IMR-90 (cell line): ENCODE measurements at regions not wholly inside any gene's neighbourhood (a gene's known extent, or its start where the extent isn't known, plus 50 kb on each side); places are given as distances from the start of the nearest gene placed in this dataset.
"Not testable (repeated sequence)": the region's sequence is repeated elsewhere in the genome, so short reads cannot be mapped to it uniquely, and the experiment has no call there.

Experiments
- CEBPB ChIP-seq: IDR thresholded peaks from 2 replicates; pipeline ENCODE4 v1.6.1; 2012; ENCODE audit warnings: low read depth, low read length, improper control_type of control experiment
- POLR2A ChIP-seq: IDR thresholded peaks from 2 replicates; pipeline ENCODE4 v1.6.1; 2012; ENCODE audit warnings: mild to moderate bottlenecking, low read depth, low read length
- RCOR1 ChIP-seq: IDR thresholded peaks from 2 replicates; pipeline ENCODE4 v1.6.1; 2012; ENCODE audit warnings: mild to moderate bottlenecking, low read length, improper control_type of control experiment; ENCODE audit not compliant: insufficient replicate concordance
- RFX5 ChIP-seq: IDR thresholded peaks from 2 replicates; pipeline ENCODE4 v1.8.0; 2012; ENCODE audit warnings: low read depth, mild to moderate bottlenecking, low read length, moderate library complexity
- SMC3 ChIP-seq: fragments of 150-350 bp; IDR thresholded peaks from 2 replicates; pipeline ENCODE4 v1.6.1; 2016; ENCODE audit warnings: low read depth, mild to moderate bottlenecking, antibody characterized with exemption, low read length, moderate library complexity
- TF ChIP-seq, protein P1 (sequence below): conservative IDR thresholded peaks from 2 replicates; pipeline ENCODE4 v1.5.1; 2012; ENCODE audit warnings: mild to moderate bottlenecking, low read depth, low read length, improper control_type of control experiment
- TF ChIP-seq, protein P2 (sequence below): fragments of 150-350 bp; IDR thresholded peaks from 2 replicates; pipeline ENCODE4 v1.6.1; 2016; ENCODE audit warnings: low read depth, mild to moderate bottlenecking, low read length, moderate library complexity, borderline replicate concordance

DNA sequence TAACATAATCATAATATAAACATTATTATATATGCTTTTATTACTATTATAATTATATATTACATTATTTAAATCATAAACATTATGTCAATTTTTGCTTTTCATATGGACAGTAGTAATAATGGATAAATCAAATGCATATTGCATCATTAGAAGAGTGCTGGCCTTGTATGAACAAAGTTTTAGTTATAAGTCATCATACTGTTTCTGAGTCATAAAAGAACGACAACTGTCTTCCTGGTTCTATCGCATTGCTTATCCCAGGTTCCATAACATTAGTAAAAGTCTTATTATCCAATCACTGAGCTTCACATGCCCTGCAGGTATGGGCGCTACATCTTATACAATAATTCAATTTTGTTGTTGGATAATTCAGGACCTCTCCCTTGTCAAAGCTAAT is 225.8 kb downstream of the SPATA31A1 start:
- TF ChIP-seq, protein P1, sequence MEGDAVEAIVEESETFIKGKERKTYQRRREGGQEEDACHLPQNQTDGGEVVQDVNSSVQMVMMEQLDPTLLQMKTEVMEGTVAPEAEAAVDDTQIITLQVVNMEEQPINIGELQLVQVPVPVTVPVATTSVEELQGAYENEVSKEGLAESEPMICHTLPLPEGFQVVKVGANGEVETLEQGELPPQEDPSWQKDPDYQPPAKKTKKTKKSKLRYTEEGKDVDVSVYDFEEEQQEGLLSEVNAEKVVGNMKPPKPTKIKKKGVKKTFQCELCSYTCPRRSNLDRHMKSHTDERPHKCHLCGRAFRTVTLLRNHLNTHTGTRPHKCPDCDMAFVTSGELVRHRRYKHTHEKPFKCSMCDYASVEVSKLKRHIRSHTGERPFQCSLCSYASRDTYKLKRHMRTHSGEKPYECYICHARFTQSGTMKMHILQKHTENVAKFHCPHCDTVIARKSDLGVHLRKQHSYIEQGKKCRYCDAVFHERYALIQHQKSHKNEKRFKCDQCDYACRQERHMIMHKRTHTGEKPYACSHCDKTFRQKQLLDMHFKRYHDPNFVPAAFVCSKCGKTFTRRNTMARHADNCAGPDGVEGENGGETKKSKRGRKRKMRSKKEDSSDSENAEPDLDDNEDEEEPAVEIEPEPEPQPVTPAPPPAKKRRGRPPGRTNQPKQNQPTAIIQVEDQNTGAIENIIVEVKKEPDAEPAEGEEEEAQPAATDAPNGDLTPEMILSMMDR: not testable (repeated sequence)
- TF ChIP-seq, protein P2, sequence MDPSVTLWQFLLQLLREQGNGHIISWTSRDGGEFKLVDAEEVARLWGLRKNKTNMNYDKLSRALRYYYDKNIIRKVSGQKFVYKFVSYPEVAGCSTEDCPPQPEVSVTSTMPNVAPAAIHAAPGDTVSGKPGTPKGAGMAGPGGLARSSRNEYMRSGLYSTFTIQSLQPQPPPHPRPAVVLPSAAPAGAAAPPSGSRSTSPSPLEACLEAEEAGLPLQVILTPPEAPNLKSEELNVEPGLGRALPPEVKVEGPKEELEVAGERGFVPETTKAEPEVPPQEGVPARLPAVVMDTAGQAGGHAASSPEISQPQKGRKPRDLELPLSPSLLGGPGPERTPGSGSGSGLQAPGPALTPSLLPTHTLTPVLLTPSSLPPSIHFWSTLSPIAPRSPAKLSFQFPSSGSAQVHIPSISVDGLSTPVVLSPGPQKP: not testable (repeated sequence)
- not testable (repeated sequence) for TF ChIP-seq POLR2A, CEBPB, SMC3, RCOR1, RFX5
